ENCODE measurements at regions not wholly inside any gene's neighbourhood (a gene's known extent, or its start where the extent isn't known, plus 50 kb on each side); places are given as distances from the start of the nearest gene placed in this dataset.
"Not testable (repeated sequence)": the region's sequence is repeated elsewhere in the genome, so short reads cannot be mapped to it uniquely, and the experiment has no call there.

GRCh38 chr9:29100762-29101161 lies 1527.5 kb upstream of the C9orf72 start (continued):
- no peak for TF ChIP-seq ZBTB33 (IDR thresholded peaks at IDR 0.05; ENCODE audit: extremely low read depth, insufficient replicate concordance, low read length)
- no peak for TF ChIP-seq CBX3 (IDR thresholded peaks at IDR 0.05; ENCODE audit: low read depth)
- TF ChIP-seq, protein P1, sequence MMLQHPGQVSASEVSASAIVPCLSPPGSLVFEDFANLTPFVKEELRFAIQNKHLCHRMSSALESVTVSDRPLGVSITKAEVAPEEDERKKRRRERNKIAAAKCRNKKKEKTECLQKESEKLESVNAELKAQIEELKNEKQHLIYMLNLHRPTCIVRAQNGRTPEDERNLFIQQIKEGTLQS (IDR thresholded peaks at IDR 0.05): no peak
- TF ChIP-seq TCF7L2 (IDR thresholded peaks at IDR 0.05; ENCODE audit: borderline replicate concordance, extremely low read depth, insufficient read depth, insufficient read length): no peak
- no peak for TF ChIP-seq POLR2A (IDR thresholded peaks at IDR 0.05; ENCODE audit: borderline replicate concordance, extremely low read depth, insufficient read depth, insufficient read length)
- TF ChIP-seq MAX (IDR thresholded peaks at IDR 0.05): no peak

DNA sequence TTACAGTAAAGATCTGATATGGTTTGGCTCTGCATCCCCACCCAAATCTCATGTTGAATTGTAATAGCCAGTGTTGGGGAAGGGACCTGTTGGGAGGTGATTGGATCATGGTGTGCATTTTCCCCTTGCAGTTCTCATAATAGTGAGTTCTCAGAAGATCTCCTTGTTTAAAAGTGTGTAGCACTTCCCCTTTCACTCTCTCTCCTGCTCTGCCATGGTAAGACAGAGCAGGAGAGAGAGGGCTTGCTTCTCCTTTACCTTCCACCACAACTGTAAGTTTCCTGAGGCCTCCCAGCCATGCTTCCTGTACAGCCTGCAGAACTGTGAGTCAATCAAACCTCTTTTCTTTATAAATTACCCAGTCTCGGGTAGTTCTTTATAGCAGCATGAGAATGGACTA lies 1530.9 kb upstream of the C9orf72 start:
- H3K79me2 ChIP-seq (ENCODE audit: insufficient read depth, low read length); H3K4me3 ChIP-seq (replicated peaks in 1 of 2; ENCODE audit: low read depth in 1 of 2, low read length in 2 of 2); H3K27ac ChIP-seq (ENCODE audit: low read depth, low read length); CTCF ChIA-PET; H3K9ac ChIP-seq (ENCODE audit: low read length); POLR2A ChIA-PET; DNase-seq (ENCODE audit: low read depth, low spot score); intact Hi-C loops (cut with micrococcal nuclease); H2AFZ ChIP-seq (ENCODE audit: low read depth, low read length, poor library complexity, severe bottlenecking); ATAC-seq; H3K36me3 ChIP-seq (ENCODE audit: control insufficient read depth in 1 of 2, insufficient read depth in 2 of 2, low read length in 2 of 2); BruUV-seq (replicated peaks); H3K9me3 ChIP-seq (ENCODE audit: control insufficient read depth in 1 of 2, insufficient read depth in 1 of 2, low read depth in 1 of 2, low read length in 2 of 2); H4K20me1 ChIP-seq (ENCODE audit: insufficient read depth); RAD21 ChIA-PET (ENCODE audit: low non-redundant PET in 1 of 2, low total read pairs in 2 of 2, uncharacterized antibody in 2 of 2, unreplicated experiment in 2 of 2); H3K4me1 ChIP-seq (ENCODE audit: control insufficient read depth in 1 of 2, insufficient read depth in 2 of 2, low read length in 2 of 2); H3K4me2 ChIP-seq (ENCODE audit: low read length); H3K9me2 ChIP-seq (ENCODE audit: insufficient read depth); H3K27me3 ChIP-seq (ENCODE audit: insufficient read depth, low read length): not testable (repeated sequence)
